SK-N-SH treated with all-trans-retinoic acid at 6 μM for 48 hours (cell line): ENCODE measurements at regions not wholly inside any gene's neighbourhood (a gene's known extent, or its start where the extent isn't known, plus 50 kb on each side); places are given as distances from the start of the nearest gene placed in this dataset.

Source experiments
- ATAC-seq: fragments of 200-7000 bp; cut with Tn5 transposase; 3 replicates; pipeline ENCODE4 v1.9.1; 2020; ENCODE audit warnings: mild to moderate bottlenecking, moderate library complexity
- ARNTL ChIP-seq: fragments of 450-650 bp; formaldehyde crosslinking; IDR thresholded peaks from 2 replicates; pipeline ENCODE4 v1.5.0; 2020; ENCODE audit warnings: low read depth, mild to moderate bottlenecking, moderate library complexity, borderline replicate concordance
- BACH2 ChIP-seq: fragments of 250-450 bp; sonication (Bioruptor Pico); IDR thresholded peaks from 2 replicates; pipeline ENCODE4 v1.9.0; 2021; ENCODE audit warnings: mild to moderate bottlenecking, borderline replicate concordance
- ESRRG ChIP-seq: fragments of 250-450 bp; sonication (Bioruptor Pico); IDR thresholded peaks from 2 replicates; pipeline ENCODE4 v1.6.1; 2021; ENCODE audit warnings: mild to moderate bottlenecking
- GLIS3 ChIP-seq: fragments of 250-450 bp; sonication (Bioruptor Pico); IDR thresholded peaks from 2 replicates; pipeline ENCODE4 v1.5.0; 2020; ENCODE audit warnings: mild to moderate bottlenecking, moderate library complexity
- OSR1 ChIP-seq: fragments of 250-450 bp; sonication (Bioruptor Pico); IDR thresholded peaks from 2 replicates; pipeline ENCODE4 v1.8.0; 2022; ENCODE audit warnings: moderate library complexity, mild to moderate bottlenecking, inconsistent platforms
- PPARA ChIP-seq: fragments of 250-450 bp; sonication (Bioruptor Pico); IDR thresholded peaks from 2 replicates; pipeline ENCODE4 v1.5.0; 2020; ENCODE audit warnings: mild to moderate bottlenecking, borderline replicate concordance
- RARB ChIP-seq: fragments of 250-450 bp; sonication (Bioruptor Pico); IDR thresholded peaks from 2 replicates; pipeline ENCODE4 v1.8.0; 2021; ENCODE audit warnings: mild to moderate bottlenecking, moderate library complexity
- TCF4 ChIP-seq: fragments of 250-450 bp; sonication (Bioruptor Pico); IDR thresholded peaks from 2 replicates; pipeline ENCODE4 v1.8.0; 2021; ENCODE audit warnings: mild to moderate bottlenecking, moderate library complexity, borderline replicate concordance
- TOX ChIP-seq: fragments of 250-450 bp; sonication (Bioruptor Pico); IDR thresholded peaks from 2 replicates; pipeline ENCODE4 v1.8.0; 2021; ENCODE audit warnings: mild to moderate bottlenecking, moderate library complexity, borderline replicate concordance
- ZC3H10 ChIP-seq: fragments of 250-450 bp; sonication (Bioruptor Pico); IDR thresholded peaks from 2 replicates; pipeline ENCODE4 v1.5.1; 2021; ENCODE audit warnings: mild to moderate bottlenecking, moderate library complexity
- ZFP3 ChIP-seq: fragments of 250-450 bp; sonication (Bioruptor Pico); IDR thresholded peaks from 2 replicates; pipeline ENCODE4 v1.5.0; 2020; ENCODE audit warnings: mild to moderate bottlenecking, moderate library complexity
- ZFP30 ChIP-seq: fragments of 450-650 bp; formaldehyde crosslinking; IDR thresholded peaks from 2 replicates; pipeline ENCODE4 v1.5.0; 2022; ENCODE audit warnings: mild to moderate bottlenecking, moderate library complexity
- ZNF565 ChIP-seq: fragments of 450-650 bp; formaldehyde crosslinking; conservative IDR thresholded peaks from 2 replicates; pipeline ENCODE4 v1.5.0; 2020; ENCODE audit warnings: low read depth, mild to moderate bottlenecking, moderate library complexity
- ZNF70 ChIP-seq: fragments of 450-650 bp; formaldehyde crosslinking; IDR thresholded peaks from 2 replicates; pipeline ENCODE4 v1.5.0; 2020; ENCODE audit warnings: mild to moderate bottlenecking, moderate library complexity
- ZNF8 ChIP-seq: fragments of 450-650 bp; formaldehyde crosslinking; IDR thresholded peaks from 2 replicates; pipeline ENCODE4 v1.5.0; 2020; ENCODE audit warnings: mild to moderate bottlenecking, moderate library complexity
- TF ChIP-seq, protein P1 (sequence below): fragments of 250-450 bp; sonication (Bioruptor Pico); IDR thresholded peaks from 2 replicates; pipeline ENCODE4 v1.5.1; 2020; ENCODE audit warnings: low read depth, mild to moderate bottlenecking, moderate library complexity
- TF ChIP-seq, protein P2 (sequence below): fragments of 250-450 bp; sonication (Bioruptor Pico); IDR thresholded peaks from 2 replicates; pipeline ENCODE4 v1.5.0; 2020; ENCODE audit warnings: mild to moderate bottlenecking, moderate library complexity
- TF ChIP-seq, protein P3 (sequence below): fragments of 250-450 bp; sonication (Bioruptor Pico); IDR thresholded peaks from 2 replicates; pipeline ENCODE4 v1.8.0; 2020; ENCODE audit warnings: mild to moderate bottlenecking, moderate library complexity, borderline replicate concordance
- TF ChIP-seq, protein P4 (sequence below): fragments of 250-450 bp; sonication (Bioruptor Pico); IDR thresholded peaks from 2 replicates; pipeline ENCODE4 v1.8.0; 2021; ENCODE audit warnings: low read depth, mild to moderate bottlenecking, moderate library complexity, borderline replicate concordance

DNA sequence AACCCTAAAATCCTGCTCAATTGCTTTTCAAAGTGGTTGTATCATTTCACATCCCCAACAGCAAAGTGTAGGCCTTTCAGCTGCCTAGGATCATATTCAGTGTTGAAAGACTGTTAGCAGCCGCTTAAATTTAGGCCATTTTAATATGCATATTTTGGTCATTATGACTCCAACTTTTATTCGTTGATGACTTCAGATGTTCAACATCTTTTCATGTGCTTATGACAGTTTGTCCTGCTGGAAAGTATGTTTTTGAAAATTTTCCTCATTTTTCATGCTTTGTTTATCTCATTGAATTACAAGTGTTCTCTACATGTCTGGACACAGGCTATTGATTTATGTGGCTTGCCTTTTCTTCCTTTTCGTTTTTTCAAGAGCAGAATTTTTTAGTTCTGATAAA lies 244.0 kb downstream of the THBS2 start:
- TF ChIP-seq PPARA = no peak
- TF ChIP-seq, protein P1, sequence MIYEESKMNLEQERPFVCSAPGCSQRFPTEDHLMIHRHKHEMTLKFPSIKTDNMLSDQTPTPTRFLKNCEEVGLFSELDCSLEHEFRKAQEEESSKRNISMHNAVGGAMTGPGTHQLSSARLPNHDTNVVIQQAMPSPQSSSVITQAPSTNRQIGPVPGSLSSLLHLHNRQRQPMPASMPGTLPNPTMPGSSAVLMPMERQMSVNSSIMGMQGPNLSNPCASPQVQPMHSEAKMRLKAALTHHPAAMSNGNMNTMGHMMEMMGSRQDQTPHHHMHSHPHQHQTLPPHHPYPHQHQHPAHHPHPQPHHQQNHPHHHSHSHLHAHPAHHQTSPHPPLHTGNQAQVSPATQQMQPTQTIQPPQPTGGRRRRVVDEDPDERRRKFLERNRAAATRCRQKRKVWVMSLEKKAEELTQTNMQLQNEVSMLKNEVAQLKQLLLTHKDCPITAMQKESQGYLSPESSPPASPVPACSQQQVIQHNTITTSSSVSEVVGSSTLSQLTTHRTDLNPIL (CRISPR knock-in tag) = no peak
- no peak for TF ChIP-seq ZNF70
- TF ChIP-seq ARNTL = no peak
- TF ChIP-seq GLIS3 (CRISPR knock-in tag) = no peak
- TF ChIP-seq, protein P2, sequence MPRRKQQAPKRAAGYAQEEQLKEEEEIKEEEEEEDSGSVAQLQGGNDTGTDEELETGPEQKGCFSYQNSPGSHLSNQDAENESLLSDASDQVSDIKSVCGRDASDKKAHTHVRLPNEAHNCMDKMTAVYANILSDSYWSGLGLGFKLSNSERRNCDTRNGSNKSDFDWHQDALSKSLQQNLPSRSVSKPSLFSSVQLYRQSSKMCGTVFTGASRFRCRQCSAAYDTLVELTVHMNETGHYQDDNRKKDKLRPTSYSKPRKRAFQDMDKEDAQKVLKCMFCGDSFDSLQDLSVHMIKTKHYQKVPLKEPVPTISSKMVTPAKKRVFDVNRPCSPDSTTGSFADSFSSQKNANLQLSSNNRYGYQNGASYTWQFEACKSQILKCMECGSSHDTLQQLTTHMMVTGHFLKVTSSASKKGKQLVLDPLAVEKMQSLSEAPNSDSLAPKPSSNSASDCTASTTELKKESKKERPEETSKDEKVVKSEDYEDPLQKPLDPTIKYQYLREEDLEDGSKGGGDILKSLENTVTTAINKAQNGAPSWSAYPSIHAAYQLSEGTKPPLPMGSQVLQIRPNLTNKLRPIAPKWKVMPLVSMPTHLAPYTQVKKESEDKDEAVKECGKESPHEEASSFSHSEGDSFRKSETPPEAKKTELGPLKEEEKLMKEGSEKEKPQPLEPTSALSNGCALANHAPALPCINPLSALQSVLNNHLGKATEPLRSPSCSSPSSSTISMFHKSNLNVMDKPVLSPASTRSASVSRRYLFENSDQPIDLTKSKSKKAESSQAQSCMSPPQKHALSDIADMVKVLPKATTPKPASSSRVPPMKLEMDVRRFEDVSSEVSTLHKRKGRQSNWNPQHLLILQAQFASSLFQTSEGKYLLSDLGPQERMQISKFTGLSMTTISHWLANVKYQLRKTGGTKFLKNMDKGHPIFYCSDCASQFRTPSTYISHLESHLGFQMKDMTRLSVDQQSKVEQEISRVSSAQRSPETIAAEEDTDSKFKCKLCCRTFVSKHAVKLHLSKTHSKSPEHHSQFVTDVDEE = no peak
- TF ChIP-seq ZFP3 (CRISPR knock-in tag) = no peak
- TF ChIP-seq, protein P3, sequence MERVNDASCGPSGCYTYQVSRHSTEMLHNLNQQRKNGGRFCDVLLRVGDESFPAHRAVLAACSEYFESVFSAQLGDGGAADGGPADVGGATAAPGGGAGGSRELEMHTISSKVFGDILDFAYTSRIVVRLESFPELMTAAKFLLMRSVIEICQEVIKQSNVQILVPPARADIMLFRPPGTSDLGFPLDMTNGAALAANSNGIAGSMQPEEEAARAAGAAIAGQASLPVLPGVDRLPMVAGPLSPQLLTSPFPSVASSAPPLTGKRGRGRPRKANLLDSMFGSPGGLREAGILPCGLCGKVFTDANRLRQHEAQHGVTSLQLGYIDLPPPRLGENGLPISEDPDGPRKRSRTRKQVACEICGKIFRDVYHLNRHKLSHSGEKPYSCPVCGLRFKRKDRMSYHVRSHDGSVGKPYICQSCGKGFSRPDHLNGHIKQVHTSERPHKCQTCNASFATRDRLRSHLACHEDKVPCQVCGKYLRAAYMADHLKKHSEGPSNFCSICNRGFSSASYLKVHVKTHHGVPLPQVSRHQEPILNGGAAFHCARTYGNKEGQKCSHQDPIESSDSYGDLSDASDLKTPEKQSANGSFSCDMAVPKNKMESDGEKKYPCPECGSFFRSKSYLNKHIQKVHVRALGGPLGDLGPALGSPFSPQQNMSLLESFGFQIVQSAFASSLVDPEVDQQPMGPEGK (CRISPR knock-in tag) = no peak
- TF ChIP-seq BACH2 = no peak
- TF ChIP-seq OSR1 (CRISPR knock-in tag) = no peak
- TF ChIP-seq TOX (CRISPR knock-in tag) = no peak
- TF ChIP-seq RARB (CRISPR knock-in tag) = no peak
- ATAC-seq = no peak

DNA sequence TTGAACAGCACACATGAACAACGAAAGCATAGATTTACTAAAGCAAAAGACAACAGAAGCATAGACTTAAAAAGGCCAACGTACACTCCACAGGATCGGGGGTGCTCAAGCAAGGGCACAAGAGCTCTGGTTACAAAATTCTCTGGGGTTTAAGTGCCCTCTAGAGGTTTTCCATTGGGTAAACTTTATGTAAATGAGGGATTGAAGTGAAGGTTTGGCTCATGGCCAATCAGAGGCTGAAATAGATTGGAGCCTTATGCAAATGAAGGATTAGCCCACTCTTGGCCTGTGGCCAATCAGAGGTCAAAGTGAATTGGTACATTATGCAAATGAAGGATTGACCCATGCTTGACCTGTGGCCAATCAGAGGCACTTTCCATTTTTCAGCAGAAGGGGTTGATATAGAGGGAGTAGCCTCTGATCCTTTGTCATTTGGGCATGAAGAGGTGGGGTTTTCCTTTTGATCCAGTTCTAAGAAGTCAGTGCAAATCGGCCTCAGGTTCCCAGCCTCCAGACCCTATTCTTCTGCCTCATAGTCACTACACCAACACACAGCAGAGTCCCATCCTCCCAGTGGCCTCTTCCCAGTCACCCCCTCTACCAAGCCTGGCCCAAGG lies 244.9 kb downstream of the THBS2 start:
- peak; percentile 38; the same call in 1 of the 3 replicates for ATAC-seq
- TF ChIP-seq ESRRG (CRISPR knock-in tag) (no peak), TCF4 (no peak)

DNA sequence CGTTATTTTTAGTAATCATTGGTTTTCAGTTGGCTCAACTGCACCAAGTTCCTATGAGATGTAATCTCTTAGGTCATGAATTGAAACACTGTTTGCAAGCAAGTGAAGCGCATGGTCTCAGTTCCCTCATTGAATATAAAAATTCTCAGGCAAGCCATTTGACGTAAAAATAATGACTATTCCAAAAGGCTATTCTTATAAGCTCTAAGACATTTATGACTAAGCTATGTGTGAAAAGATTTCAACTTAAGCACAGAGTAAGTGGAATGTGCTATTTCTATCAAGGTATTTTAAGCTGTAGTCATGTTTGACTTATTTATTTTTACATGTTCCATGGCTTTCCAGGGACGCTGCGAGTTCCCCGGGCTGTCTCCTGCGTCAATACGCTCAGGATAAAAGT lies 248.5 kb downstream of the THBS2 start:
- no peak for ATAC-seq
- TF ChIP-seq, protein P1 (CRISPR knock-in tag) = no peak
- TF ChIP-seq TCF4 (no peak), BACH2 (no peak), ESRRG (CRISPR knock-in tag) (no peak), ZFP30 (CRISPR knock-in tag) (no peak), ZC3H10 (CRISPR knock-in tag) (no peak), ZNF565 (CRISPR knock-in tag) (no peak), ARNTL (no peak), ZNF70 (no peak), ZNF8 (no peak), GLIS3 (CRISPR knock-in tag) (no peak), TOX (CRISPR knock-in tag) (no peak)
- TF ChIP-seq, protein P2 = no peak
- TF ChIP-seq, protein P4, sequence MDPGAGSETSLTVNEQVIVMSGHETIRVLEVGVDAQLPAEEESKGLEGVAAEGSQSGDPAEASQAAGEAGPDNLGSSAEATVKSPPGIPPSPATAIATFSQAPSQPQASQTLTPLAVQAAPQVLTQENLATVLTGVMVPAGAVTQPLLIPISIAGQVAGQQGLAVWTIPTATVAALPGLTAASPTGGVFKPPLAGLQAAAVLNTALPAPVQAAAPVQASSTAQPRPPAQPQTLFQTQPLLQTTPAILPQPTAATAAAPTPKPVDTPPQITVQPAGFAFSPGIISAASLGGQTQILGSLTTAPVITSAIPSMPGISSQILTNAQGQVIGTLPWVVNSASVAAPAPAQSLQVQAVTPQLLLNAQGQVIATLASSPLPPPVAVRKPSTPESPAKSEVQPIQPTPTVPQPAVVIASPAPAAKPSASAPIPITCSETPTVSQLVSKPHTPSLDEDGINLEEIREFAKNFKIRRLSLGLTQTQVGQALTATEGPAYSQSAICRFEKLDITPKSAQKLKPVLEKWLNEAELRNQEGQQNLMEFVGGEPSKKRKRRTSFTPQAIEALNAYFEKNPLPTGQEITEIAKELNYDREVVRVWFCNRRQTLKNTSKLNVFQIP (CRISPR knock-in tag) = no peak
